ENCODE measurements at regions not wholly inside any gene's neighbourhood (a gene's known extent, or its start where the extent isn't known, plus 50 kb on each side); places are given as distances from the start of the nearest gene placed in this dataset.
A peak's percentile ranks its signal among the peaks of the same experiment; 100 is the strongest.
"Not testable (repeated sequence)": the region's sequence is repeated elsewhere in the genome, so short reads cannot be mapped to it uniquely, and the experiment has no call there.

DNA sequence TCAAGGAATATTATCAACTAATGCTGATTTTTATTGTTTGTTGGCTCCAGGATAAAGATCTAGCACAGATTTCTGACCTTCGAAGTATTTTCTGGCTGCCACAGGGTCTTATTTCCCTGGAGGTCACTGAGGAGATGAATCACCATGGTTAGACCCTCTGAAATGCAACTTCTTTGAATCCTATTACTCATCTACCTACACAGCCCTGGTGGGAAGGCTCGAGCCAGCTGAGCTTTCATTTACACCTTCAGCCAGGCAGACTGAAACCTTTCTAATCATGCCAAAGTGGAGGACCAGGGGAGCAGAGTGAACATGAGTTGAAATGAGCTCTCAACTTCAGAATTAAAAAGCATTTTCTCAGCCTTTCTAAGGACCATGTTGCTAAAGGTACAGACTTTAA, 130.5 kb downstream of the SMIM20 start:
- DNase-seq (ENCODE audit: low read depth) = no peak

DNA sequence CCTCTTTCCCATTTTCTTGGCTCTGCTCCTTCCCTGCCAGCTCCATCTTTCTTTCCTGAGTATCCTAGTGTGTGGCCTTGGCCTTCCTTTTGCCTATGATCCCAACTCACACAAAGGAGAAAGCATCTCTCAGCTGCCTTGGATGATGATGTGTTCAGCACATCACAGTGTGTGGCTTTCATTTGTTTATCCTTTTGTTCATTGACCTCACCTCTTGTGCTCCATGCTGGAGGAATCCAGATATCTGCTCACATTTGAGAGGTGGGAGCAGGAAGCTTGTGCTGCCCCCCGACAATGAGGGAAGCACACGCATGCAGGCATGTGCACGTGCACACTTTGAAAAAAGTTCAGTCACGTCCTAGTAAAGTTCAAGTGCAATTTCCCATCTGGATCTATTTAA, 131.0 kb downstream of the SMIM20 start:
- no peak for DNase-seq (ENCODE audit: low read depth)

DNA sequence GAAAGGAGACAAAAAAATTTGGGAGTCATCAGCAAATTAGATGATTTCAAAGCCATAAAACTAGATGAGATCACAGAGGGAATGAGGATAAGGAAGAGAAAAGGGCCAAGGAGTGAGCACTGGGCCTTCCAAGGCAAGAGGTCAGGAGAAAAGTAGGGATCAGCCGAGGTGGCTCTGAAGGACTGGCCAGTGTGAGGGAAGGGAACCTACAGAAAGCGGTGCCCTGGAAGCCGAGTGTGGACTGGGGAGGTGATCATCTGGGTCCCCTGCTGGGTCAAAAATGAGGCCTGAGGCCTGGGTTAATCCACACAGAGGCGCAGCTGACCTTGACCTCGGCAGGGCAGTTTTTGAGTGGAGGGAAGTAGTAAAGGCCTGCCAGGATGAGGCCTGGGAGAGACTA, 133.8 kb downstream of the SMIM20 start:
- no peak for DNase-seq (ENCODE audit: low read depth)

DNA sequence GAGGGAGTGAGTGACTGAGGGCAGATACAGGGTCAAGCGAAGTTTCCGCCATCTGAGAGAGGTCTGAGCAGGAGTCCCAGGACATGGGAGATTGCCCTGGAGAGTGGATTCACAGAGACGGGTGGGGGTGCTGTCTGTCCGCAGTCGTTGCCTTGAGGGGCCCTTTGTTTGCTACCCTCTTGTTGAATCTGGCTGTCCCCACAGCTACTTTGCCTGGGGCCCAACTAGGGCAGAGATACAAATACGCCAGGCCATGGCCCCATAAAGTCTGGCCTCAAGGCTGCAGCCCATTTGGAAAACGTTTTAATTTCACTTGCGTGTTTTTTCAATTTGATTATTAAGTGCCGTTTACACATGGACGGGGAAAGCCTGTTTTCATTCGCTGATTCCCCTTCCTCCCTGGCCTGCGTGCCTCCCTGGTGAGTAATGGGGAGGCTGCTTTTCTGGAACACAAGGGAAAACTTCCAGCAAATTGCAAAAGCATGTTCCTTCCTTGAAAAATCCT, 134.4 kb downstream of the SMIM20 start:
- DNase-seq (ENCODE audit: low read depth) = peak; percentile 75

DNA sequence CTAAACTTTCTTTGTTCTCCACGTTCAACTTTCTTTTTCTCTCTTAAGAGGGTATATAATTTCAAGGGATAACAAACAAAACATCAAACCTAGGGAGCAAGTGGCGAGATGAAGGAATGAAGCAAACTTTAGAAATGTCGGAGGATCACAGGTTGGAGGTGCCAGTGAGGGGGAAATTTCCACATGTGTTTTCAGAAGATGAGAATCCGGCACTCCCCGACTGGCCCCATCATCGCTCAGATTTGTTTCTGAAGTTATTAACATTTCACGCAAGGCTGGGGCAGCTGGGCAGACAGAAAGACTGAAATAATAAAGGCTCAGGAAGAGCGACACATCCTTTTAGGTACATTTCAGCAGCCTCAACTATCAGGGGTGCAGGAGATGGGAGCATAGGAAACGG, 134.9 kb downstream of the SMIM20 start:
- no peak for DNase-seq (ENCODE audit: low read depth)

DNA sequence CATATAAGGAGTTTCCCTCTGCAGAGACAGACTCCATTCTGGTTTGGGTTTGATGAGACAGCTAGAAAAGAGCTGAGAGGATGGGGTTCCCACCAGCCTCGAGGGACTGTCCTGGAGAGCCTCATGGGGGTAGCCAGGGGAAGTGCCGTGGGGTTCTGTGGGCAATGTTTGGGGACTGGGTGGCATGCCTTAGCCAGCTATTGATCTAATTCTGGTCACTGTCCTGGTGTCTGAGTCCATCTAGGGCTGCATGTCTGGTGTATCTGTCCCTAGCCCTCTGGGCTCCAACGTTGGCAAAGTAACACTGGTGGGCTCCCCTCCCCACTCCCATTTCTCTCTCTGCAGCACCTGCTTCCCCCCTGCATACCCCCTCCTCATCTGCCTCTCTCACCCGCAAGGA, 135.4 kb downstream of the SMIM20 start:
- DNase-seq (ENCODE audit: low read depth) = no peak

DNA sequence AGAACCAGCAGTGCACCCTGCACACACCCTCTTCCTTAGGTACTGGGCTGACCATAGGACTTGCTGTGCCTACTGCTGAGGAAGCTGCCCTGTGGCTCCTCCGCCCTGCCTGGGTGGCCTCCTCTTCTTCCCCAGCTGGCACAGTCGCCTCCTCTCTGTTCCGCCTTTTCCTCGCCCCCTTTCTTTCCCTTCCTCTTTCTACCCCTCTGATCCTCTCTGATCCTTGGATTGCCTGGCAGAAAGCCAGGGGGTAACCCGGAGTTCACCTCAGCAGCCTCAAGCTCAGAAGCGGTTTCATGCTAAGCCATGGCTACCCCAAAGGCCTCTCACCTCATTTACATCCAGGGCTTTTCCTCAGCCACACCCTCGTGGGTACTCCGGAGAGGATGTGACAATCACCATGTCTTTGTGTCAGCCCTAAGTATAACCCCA, 136.2 kb downstream of the SMIM20 start:
- DNase-seq (ENCODE audit: low read depth) = no peak

DNA sequence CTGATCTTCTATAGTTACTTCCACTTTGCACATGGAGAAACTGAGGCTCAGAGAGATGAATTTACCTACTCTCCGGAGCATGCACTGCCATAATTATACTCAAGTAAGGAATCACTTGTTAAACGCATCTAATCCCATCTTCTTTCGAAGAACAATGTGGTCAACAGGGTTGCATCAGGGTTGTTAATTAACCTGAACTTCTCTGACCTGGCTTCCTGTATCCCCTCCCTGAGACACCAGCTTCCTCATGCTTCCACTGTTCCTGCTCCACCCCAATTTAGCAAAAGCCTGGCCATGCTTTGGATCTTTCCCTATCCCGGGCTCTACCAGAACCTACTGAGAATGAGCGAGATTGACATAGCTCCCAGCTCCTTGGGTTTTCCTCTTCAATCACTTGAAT, 136.7 kb downstream of the SMIM20 start:
- DNase-seq (ENCODE audit: low read depth) = no peak

DNA sequence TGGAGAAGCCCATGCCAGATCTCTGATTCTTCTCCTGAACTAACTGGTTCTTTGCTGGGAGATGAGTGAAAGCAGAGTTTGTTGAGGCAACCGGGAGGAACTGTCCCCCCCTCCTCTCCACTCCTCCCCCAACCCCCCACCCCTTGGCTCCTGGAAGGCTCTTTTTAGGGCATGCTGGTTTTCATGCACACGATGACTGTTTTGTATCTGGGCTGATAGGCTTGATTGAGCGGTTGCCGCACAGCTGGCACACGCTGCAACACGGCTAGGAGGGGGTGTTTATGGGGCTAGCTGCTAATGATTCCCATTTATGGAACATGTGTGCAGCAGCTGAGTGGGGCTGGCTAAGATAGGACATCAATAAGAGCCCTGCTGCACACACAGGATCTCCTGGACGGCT, 137.2 kb downstream of the SMIM20 start:
- no peak for DNase-seq (ENCODE audit: low read depth)

DNA sequence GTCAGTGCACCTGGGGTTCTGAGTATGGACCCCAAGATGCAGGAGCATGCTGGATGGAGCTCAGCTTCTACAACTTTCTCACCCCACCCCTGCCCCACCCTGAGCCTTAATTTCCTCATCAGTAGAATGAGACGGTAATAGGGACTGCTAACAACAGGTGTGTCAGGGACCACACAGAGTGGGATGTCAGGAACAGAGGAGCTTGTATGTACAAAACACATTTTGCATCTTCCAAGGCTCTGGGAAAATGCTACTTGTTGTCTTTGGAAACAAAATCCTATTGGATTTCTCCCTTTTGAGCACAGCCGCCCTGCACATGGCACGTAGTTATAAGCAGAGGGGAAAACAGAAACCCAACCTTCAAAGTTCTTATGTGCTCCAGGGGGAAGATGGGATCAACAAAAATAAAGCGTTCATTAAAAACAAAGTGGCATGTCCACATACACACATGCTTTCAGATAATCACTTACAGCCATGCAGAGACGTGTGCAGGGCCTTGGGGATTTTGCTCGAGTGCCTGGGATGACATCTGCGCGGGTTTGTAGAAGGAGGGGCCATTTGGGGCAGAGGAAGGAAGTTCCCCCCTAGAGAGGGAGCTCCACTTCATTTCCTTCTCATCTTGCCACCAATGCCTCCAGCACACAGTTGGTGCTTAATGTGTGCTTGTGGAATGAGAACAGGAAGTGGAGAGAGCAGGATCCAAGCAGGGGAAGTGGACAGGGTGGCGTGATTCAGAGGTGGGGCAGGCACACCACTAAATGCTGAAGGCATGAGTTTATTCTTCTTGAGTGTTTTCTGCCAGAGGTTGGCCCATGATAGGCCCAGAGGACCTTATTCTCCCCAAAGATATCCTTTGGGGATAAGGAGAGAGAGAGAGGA, 138.9 kb downstream of the SMIM20 start:
- no peak for DNase-seq (ENCODE audit: low read depth)

DNA sequence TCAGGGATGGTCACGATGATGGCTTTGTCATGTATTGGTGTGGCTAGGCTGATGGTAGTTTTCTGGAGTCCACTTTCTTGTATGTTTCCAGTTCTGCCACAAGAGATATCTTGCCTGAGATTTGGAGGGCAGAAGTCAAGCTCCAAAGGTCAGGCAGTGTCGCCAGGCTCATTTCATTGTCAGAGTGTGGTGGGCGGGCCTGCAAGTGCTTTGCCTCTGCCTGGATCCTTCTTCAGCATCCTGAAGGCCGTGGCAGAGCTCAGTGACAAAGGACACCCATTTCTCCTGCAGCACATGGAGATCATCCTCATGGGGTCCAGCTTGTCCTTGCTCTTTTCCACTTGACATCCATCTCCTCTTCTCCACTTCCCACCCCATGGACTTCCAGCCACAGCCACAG, 139.7 kb downstream of the SMIM20 start:
- no peak for DNase-seq (ENCODE audit: low read depth)

DNA sequence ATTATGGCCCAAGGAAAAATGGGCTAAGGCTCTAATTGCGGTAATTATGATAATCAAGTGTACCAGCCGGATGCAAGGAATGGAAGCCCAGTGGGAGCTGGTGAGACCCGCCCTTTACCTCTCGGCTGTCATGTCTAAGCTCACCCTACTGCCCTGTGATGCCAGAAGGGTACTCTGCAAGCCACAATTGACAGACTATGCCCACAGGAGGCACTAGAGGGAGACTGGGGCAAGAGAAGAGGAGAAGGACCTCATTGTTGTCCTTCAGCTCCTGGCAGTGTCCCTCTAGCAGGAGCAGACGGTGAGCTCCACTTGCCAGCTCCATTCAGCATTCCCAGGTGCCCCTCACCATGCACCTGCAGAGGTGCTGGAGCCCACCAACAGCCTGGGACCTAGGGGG, 141.8 kb downstream of the SMIM20 start:
- DNase-seq (ENCODE audit: low read depth) = no peak

DNA sequence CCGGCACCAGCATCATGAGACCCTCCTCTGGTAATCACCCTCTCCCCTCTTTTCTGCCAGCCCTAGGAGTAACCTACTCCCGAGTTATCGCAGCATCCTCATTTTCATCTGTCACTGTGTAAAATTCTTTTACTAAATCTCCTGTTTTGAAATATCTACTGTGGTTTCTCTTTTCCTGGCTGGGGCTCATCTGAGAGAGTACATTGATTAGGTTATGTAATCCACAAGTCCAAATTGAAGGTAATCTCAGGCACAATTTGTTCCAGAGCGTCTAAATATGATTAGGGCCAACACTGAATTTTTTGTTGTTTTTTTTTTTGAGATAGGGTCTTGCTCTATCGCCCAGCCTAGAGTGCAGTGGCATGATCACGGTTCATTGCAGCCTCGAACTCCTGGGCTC, 142.4 kb downstream of the SMIM20 start:
- DNase-seq (ENCODE audit: low read depth) = no peak

DNA sequence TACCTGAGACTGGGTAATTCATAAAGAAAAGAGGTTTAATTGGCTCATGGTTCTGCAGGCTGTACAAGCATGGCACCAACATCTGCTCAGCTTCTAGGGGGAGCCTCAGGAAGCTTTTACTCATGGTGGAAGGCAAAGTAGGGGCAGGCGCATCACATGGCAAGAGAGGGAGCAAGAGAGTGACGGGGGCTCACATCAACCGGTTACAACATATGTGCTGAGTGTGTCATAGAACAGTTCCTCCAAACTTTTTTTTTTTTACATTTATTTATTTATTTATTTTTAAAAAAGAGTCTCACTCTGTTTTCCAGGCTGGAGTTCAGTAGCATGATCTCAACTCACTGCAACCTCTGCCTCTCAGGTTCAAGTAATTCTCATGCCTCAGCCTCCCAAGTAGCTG, 143.8 kb downstream of the SMIM20 start:
- DNase-seq (ENCODE audit: low read depth) = not testable (repeated sequence)

DNA sequence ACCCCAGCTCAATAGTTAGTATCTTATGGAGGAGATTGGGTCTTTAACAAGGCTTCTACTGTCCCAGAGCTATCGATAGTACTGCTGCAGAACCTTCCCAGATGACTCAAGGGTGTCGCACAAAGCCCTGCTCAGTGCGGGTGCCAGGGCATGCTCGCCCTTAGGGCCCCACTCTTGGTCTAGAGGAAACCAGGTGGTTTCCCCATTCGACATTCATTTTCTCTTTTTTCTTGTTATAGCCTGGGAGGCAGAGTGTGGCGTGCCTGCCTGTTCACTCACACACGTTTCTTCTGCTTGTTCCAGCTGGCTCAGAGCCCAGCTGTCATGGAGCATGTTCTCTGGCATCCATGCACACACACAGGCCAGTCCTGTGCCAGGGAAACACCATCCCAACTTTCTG, 144.5 kb downstream of the SMIM20 start:
- DNase-seq (ENCODE audit: low read depth) = no peak

DNA sequence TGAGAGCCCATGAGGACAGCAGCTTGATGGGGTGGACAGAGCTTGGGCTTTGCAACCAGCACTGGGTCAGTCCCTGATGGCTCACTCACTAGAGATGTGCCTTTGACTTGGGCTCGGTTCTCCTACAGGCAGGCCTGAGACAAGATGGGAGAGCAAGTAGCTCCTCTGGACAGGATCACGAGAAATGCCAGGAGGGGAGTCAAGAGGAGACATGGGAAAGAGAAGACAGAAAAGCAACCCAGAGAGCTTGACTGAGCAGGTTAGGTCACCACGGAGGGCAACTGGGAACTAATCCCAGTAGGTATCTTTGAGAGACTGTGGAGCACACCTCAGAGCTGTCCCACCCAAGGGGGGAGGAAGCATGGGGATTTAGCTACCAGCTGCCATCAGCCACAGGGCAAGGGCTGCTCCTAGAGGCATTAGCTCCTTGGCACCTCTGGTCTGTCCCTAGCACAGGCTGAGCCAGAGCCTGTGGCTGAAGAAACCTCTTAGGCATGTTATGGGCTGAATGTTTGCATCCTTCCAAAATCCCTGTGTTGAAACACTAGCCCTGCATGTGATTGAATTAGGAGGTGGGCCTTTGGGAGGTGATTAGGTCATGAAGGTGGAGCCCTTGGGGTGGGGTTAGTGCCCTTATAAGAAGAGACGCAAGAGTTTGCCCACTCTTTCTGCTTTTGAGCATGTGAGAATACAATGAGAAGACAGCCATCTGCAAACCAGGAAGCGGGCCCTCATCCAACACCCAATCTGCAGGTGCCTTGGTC, 145.6 kb downstream of the SMIM20 start:
- DNase-seq (ENCODE audit: low read depth) = no peak

DNA sequence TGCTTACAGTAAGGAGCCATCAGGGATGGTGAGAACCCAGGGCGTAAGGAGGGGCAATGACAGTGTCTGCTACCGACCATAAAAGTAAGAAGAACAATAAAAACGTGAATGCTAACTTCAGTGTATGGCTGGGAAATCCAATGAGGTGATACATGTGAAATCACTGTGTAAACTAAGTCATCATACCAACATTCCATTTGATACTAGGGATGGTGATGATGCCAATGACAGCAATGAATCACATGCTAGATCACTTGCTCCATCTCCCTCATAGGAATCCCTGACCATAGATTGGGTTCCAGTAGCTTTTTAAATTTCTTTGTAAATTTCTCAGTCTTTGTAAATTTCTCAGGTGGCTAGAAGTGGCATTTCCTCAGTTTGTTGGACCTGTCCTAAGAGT, 146.3 kb downstream of the SMIM20 start:
- no peak for DNase-seq (ENCODE audit: low read depth)

DNA sequence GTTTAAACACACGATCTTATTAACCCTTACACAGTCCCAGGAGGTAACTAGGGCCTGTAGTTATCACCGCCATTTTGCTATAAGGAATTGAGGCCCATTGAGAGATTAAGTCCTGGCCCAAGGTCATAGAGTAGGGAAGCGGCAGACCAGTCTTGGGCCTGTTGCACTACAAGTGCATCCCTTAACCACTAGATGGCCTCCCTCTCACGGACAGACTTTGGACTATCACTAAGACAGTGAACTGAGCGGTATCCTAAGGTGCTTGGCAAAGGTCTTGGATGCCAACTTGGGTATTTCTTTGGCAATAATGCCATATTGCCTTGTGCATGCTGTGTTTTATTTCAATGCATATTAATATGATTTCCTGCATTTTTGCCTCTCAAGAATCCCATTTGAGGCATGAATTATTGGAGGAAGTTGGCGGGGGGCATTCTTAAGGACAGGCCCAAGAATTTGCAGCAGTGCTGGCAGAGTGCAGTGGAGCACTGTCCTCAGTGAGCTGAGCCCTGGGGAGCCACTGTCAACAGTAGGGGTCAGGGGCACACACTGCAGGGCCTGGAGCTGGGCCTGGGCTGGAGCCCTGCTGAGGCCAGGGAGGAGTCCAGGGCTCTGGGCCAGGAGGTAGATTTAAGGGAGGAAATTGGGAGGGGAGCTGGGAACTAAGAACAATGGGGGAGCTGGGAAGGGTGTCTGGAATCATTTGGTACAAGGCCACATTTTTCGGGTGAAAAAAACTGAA, 147.4 kb downstream of the SMIM20 start:
- DNase-seq (ENCODE audit: low read depth) = no peak

DNA sequence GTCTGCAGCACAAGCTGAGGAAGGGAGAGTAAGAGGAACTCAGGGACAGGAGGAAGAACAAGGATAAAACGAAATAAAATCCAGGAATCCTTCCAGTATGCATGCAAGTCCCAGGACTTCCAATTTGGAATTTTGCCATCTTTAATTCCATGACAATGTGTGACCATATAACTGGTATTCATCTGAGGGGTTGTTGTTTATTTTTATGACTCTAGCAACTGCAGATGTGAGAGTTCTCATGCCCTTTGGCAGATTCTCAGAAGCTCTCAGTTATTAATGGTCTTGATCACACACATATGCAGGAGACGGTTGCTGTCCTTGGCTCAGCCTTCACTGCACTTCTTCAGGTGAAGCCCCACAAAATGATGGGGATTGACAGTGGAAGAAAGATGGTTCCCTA, 148.2 kb downstream of the SMIM20 start:
- peak; percentile 41 for DNase-seq (ENCODE audit: low read depth)

DNA sequence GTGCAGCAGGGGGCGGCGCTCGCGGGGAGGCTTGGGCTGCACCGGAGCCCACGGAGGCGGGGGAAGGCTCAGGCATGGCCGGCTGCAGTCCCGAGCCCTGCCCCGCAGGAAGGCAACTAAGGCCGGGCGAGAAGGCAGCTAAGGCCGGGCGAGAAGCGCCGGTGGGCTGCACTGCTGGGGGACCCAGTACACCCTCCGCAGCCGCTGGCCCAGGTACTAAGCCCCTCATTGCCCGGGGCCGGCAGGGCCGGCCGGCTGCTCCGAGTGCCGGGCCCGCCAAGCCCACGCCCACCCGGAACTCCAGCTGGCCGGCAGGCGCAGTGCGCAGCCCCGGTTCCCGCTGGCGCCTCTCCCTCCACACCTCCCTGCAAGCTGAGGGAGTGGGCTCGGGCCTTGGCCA, 150.0 kb downstream of the SMIM20 start:
- DNase-seq (ENCODE audit: low read depth) = not testable (repeated sequence)

DNA sequence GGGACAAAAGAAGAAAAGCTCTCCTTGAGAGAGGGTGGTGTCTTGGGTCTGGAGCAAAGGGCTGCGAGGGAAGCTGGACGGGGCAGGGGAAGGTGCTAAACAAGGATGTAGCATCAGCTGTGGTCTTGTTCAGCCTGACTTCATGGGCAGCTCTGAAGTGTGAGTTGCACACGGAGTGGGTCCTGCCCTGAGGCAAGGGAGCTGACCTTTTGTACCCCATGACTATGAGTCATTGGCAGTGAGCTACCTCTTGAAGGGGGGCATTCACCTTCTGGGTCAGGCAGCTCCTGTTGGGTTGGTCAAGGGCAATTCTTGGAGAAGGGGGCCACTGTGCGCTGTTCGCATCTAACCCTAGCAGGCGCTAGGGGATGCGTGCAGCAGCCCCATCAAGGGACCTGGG, 151.8 kb downstream of the SMIM20 start:
- no peak for DNase-seq (ENCODE audit: low read depth)

DNA sequence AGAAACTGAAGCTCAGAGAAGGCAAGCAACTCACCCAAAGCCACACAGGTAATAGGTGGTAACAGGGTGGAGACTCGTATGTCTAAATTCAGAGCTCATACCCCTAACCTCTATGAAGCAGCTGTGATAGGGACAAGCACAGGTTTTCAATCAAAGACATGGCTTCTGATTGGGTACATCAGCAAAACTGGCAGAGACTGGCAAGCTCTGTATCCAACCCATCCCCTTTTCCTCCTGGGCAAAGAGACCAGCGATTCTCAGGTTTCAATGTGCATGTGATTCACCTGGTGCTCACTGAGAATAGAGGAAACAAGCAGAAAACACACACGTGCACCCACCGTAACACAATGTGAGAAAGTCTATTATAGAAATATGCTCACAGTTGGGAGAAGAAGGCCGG, 153.0 kb downstream of the SMIM20 start:
- DNase-seq (ENCODE audit: low read depth) = no peak
